LNCAP (cell line): ENCODE measurements at regions not wholly inside any gene's neighbourhood (a gene's known extent, or its start where the extent isn't known, plus 50 kb on each side); places are given as distances from the start of the nearest gene placed in this dataset.

Experiments
- TF ChIP-seq, protein P1 (sequence below): fragments of 450-650 bp; IDR thresholded peaks from 2 replicates; pipeline ENCODE4 v1.5.1; 2017; ENCODE audit warnings: mild to moderate bottlenecking

DNA sequence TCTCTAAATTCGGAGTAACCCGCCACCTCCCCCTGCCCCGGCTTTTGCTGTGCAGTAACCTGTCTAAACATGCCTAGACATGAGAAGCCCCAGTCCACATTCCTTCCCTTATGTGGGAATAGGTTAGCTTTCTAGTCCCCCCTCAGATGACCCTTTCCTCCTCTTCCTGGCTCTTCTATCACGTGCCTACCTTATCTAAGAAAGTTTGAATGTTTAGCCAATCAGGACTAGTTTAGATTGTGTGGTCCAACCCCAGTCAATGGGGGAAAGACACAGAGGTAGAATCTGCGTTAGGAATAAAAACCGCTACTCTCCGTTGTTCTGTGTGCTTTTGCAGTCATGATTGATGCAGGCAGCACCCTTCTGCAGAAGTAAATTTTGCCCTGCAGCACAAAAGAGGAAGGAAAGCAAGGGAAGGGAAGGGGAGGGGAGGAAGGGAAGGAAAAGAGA is 69.0 kb upstream of the CD93 start:
- TF ChIP-seq, protein P1, sequence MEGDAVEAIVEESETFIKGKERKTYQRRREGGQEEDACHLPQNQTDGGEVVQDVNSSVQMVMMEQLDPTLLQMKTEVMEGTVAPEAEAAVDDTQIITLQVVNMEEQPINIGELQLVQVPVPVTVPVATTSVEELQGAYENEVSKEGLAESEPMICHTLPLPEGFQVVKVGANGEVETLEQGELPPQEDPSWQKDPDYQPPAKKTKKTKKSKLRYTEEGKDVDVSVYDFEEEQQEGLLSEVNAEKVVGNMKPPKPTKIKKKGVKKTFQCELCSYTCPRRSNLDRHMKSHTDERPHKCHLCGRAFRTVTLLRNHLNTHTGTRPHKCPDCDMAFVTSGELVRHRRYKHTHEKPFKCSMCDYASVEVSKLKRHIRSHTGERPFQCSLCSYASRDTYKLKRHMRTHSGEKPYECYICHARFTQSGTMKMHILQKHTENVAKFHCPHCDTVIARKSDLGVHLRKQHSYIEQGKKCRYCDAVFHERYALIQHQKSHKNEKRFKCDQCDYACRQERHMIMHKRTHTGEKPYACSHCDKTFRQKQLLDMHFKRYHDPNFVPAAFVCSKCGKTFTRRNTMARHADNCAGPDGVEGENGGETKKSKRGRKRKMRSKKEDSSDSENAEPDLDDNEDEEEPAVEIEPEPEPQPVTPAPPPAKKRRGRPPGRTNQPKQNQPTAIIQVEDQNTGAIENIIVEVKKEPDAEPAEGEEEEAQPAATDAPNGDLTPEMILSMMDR, result no peak

DNA sequence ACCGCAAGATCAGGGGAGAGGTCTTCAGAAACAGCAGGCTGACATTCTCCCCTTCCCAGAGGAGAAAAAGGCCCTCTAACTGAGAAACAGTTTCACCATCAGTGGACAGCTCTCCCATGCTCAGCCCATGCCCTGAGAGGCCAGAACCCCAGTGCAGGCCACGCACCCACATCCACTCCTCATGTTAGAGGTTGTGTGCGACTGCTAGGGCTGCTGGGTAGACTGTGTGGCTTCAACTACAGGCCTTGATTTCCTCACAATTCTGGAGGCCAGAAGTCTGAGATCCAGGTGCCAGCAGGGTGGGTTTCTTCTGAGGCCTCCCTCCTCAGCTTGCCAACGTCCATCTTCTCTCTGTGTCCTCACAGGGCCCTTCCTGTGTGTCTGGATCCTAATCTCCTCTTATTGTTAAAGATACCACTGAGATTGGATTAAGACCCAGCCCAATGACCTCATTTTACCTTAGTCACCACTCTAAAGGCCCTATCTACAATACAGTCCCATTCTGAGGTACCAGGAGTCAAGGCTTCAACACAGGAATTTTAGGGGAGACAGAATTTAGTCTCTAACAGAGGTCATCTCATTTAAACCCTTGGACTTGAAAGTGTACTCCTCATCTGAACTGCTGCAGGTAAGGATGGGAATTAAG is 67.7 kb upstream of the CD93 start:
- TF ChIP-seq, protein P1, result no peak

DNA sequence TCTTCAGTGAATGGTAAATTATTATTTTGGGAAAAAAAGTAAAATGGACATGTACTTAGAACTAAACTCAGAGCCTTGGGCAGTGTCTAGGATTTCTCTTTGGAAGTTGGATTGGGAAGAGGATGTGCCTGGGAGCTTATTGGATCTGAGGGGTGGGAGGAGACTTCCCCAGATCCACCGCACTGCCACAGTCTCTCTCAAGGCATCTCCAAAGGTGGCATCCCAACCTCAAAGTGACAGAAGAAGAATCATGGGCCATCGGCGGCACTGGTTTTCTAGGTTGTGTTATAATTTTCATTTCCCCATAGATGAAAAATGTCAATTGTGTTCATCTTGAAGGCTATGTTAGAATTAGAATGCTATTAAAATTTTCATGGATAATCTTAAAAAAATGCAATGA is 66.8 kb upstream of the CD93 start:
- TF ChIP-seq, protein P1, result no peak

DNA sequence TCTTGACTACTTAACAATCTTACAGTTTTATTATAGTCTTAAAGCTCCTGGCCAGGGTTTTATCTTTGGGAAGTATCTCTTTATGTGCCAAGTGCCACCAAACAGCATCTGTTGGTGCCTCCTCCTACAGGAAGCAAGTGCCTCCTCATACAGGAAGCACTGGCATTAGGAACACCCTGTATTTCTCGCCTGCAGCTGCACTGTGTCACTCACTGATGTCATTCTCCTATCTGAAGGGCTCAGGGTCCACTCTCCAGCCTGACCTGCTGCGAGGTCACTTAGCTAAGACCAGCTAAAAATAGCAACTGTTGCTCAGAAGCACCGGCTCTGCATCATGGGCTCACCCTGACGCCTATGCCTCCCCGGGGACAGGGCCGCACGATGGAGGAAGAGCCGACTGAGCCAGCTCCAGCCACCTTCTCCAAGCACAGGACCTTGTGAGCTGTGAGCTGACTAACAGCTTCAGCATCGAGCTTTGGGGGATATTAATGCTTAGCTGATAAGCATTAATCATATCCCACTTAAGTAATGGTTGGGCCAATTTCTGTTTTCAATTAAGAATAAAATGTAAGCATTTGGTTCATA is 66.3 kb upstream of the CD93 start:
- TF ChIP-seq, protein P1, result no peak

DNA sequence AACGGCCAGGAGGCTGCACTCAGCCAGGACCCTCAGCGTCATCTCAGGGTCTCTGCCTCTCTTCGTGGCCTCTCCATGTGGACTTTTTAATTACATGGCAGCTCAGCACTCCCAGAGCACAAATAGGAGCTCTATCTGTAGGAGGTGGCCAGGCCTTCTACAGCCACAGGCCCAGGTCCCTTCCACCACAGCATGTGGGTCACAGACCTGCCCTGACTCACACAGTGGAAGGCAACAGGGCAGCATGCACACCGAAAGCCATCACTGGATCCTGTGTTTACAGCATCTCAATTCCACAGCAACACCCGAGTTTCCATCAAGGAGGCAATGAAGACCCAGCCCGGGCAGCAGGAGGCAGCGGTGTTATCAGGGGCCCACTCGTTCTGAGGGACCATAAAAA is 65.8 kb upstream of the CD93 start:
- TF ChIP-seq, protein P1, result no peak

DNA sequence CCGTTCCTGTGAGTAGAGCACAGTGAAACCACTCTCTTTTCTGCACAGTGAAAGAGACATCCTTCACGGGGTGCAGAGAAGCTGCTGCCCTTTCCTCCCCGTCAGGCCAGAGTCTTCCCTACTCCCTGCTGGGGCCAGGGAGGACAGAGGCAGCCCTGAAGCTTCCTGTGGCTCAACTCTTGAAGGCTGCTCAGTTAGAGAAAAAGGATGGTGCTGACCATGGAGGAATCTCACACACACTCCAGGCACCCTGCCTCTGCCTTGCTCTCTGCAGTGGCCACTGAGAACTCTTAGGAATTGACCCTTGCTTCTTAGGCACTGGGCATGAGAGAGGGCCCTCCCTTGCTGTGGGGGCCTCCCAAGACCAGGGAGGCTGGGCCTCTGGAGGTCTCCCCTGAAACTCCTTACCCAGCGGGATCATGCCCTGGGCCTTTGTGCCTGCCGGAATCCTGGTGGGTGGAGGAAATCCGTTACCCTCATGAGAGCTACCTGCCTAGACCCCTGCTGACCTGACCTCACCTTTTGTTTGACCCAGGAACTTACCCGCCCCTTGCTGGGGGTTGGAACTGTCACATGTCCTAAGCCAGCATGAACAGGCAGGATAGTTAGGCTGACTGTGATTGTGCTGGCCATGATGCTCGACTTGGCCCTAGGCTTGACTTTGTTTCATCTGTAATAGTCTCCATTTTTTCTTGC is 65.0 kb upstream of the CD93 start:
- TF ChIP-seq, protein P1, result no peak

DNA sequence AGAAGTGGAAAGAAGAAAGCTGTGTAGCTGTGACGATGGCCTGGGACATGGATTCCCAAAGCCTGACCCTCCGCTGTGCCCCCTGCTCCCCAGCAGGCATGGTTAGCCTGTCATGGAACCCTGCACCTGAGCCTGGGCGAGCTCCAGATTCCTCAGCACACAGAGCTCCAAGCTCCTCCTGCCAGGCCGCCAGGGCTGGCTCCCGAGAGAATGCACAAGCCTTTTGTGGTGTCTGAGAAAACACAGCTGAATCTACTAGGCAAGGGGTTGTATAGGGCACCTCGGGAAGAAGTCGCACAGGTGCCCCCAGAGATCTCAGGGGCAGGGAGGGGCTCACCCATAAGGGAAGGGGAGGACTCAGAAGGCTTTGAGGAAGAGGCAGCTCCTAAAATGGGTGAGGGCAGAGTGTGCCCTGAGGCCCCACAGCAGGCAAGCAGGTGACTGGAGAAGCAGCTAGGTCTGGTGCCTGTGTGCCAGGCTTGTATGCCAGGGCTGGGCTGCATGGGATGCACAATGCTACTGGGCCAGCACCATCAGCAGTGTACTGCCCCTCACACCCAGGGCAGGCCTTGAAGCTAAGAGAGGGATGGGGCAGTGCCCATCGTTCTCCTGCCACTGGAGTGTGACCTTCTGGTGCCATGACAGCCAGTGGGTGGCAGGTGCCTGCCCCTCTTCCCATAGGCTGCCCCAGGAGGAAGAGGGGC is 64.3 kb upstream of the CD93 start:
- TF ChIP-seq, protein P1, result no peak
